ENCODE measurements at regions not wholly inside any gene's neighbourhood (a gene's known extent, or its start where the extent isn't known, plus 50 kb on each side); places are given as distances from the start of the nearest gene placed in this dataset.

DNA sequence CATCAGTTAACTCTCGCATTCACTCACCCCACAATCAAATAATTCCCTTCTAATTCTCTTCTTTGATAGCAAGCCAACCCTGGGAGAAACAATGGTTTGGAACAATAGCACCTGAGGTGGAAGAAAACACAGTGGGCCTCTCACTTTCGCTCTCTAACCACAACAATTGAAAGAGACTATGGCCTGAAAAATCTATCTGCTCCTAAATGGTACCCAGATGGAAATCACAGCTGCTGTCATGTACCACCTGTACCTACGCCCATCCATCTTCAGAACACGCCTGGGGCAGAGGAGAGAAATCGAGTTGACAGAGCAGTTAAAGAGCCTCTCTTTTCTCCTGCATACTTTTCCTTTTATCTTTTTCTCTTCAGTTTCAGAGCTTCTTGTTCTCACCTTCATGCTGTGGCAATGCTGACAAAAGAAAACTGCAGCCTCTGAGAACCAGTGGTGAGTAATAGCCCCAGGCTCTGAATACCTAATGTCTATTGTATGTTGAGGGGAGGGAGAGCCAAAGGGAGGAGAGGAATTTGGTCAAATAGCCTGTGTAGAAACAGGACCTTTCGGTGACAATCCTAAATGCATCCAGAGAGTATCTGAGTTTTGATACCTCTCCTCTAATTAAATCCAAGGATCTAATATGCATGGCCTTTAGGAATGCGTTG is 57.7 kb downstream of the ZC3H11B start:
- TF ChIP-seq, protein P1, sequence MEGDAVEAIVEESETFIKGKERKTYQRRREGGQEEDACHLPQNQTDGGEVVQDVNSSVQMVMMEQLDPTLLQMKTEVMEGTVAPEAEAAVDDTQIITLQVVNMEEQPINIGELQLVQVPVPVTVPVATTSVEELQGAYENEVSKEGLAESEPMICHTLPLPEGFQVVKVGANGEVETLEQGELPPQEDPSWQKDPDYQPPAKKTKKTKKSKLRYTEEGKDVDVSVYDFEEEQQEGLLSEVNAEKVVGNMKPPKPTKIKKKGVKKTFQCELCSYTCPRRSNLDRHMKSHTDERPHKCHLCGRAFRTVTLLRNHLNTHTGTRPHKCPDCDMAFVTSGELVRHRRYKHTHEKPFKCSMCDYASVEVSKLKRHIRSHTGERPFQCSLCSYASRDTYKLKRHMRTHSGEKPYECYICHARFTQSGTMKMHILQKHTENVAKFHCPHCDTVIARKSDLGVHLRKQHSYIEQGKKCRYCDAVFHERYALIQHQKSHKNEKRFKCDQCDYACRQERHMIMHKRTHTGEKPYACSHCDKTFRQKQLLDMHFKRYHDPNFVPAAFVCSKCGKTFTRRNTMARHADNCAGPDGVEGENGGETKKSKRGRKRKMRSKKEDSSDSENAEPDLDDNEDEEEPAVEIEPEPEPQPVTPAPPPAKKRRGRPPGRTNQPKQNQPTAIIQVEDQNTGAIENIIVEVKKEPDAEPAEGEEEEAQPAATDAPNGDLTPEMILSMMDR (IDR thresholded peaks at IDR 0.05) = no peak
- no peak for TF ChIP-seq EZH2 (IDR thresholded peaks at IDR 0.05)
- TF ChIP-seq EZH2phosphoT487 (IDR thresholded peaks at IDR 0.05) = no peak

Measured in neural progenitor cell (in vitro differentiated cells).